SW 1271 (cell line): ENCODE measurements at regions not wholly inside any gene's neighbourhood (a gene's known extent, or its start where the extent isn't known, plus 50 kb on each side); places are given as distances from the start of the nearest gene placed in this dataset.

Source experiments
- DNase-seq, 2 experiments: peaks; one replicate each; lab custom pipeline; 2025; lab: John Stamatoyannopoulos, UW

GRCh38 chr11:91756829-91757480, 467.7 kb upstream of the FAT3 start:
- DNase-seq: no peak

- no peak for DNase-seq
Observed at GRCh38 chr11:91755951-91756707, 468.5 kb upstream of the FAT3 start.

- DNase-seq: no peak
Observed at GRCh38 chr11:91755526-91755925, 469.1 kb upstream of the FAT3 start.

- DNase-seq: no peak
Observed at GRCh38 chr11:91749251-91749650, 475.4 kb upstream of the FAT3 start.

GRCh38 chr11:91742155-91742554, 482.5 kb upstream of the FAT3 start:
- DNase-seq: no peak

GRCh38 chr11:91731051-91731450, 493.6 kb upstream of the FAT3 start:
- no peak for DNase-seq

- DNase-seq: no peak
Observed at GRCh38 chr11:91730620-91731019, 494.0 kb upstream of the FAT3 start.

- DNase-seq: no peak
Observed at GRCh38 chr11:91730057-91730456, 494.6 kb upstream of the FAT3 start.

GRCh38 chr11:91717169-91717568, 507.4 kb upstream of the FAT3 start:
- DNase-seq: no peak

- DNase-seq: no peak
Observed at GRCh38 chr11:91707652-91708482, 516.8 kb upstream of the FAT3 start.

GRCh38 chr11:91703042-91703441, 521.6 kb upstream of the FAT3 start:
- DNase-seq: no peak

GRCh38 chr11:91700854-91701253, 523.8 kb upstream of the FAT3 start:
- DNase-seq: no peak

- no peak for DNase-seq
Observed at GRCh38 chr11:91698845-91699244, 525.8 kb upstream of the FAT3 start.

GRCh38 chr11:91694331-91694730, 530.3 kb upstream of the FAT3 start:
- no peak for DNase-seq

- no peak for DNase-seq
Observed at GRCh38 chr11:91691872-91692271, 532.7 kb upstream of the FAT3 start.

GRCh38 chr11:91688672-91689071, 535.9 kb upstream of the FAT3 start:
- DNase-seq: no peak

- DNase-seq: no peak
Observed at GRCh38 chr11:91686700-91687099, 537.9 kb upstream of the FAT3 start.

- no peak for DNase-seq
Observed at GRCh38 chr11:91686281-91686680, 538.3 kb upstream of the FAT3 start.

- DNase-seq: no peak
Observed at GRCh38 chr11:91673705-91674104, 550.9 kb upstream of the FAT3 start.

GRCh38 chr11:91664521-91664920, 560.1 kb upstream of the FAT3 start:
- DNase-seq: no peak

GRCh38 chr11:91660036-91660435, 564.6 kb upstream of the FAT3 start:
- no peak for DNase-seq

GRCh38 chr11:91654686-91655085, 569.9 kb upstream of the FAT3 start:
- DNase-seq: no peak
